GM12892 (cell line): ENCODE measurements at regions not wholly inside any gene's neighbourhood (a gene's known extent, or its start where the extent isn't known, plus 50 kb on each side); places are given as distances from the start of the nearest gene placed in this dataset.
"Not testable (repeated sequence)": the region's sequence is repeated elsewhere in the genome, so short reads cannot be mapped to it uniquely, and the experiment has no call there.

ENCODE experiments used
- DNase-seq: peaks from one replicate; pipeline ENCODE4 v3.0.0; 2011; ENCODE audit not compliant: insufficient read length
- FAIRE-seq: peaks from 2 replicates; lab custom pipeline; 2011; peaks lifted over from hg19 to GRCh38; lab: Jason Lieb, UNC
- POLR2A ChIP-seq: IDR thresholded peaks from 2 replicates; pipeline ENCODE4 v1.6.1; 2011; ENCODE audit warnings: low read depth, low read length, control low read depth
- POLR2AphosphoS5 ChIP-seq: IDR thresholded peaks from 2 replicates; pipeline ENCODE4 v1.6.1; 2011; ENCODE audit warnings: low read depth, low read length, control low read depth
- TAF1 ChIP-seq: IDR thresholded peaks from 2 replicates; pipeline ENCODE4 v1.6.1; 2011; ENCODE audit warnings: low read depth, mild to moderate bottlenecking, control low read depth, low read length, borderline replicate concordance

DNA sequence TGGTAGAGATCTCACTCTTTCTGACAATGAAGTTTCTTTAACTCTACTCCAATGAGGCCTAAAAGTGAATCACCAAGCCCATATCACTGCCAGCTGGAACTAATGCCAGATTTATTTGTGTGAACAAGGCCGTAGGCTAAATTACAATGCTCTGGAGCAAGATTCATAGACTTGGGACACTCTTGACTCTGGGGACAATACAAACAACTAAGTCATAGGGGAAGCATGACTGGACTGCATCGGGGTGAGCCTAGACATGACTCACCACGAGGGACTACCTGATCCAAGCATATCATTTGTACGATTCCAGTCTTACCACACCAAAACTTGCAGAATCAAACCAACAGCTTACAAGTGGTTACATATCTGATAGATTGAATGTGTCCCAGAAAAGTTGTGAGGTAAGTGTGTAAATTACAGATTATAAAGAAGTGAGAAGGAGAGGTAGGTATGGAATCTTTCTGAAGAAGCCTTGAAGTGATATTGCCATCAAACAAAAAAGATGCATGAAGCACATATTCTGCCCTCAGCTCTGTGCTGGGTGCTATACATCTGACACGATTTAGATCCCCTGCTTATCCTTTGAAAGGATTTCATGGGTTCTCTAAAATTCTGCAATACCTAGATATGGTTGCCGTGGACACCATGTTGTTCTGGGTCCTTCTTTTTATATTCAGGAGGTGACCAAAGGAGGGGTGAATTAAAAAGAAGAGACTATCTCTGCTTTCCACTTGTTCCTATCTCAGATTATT is 199.3 kb upstream of the PDE4D start:
- no peak for DNase-seq
- FAIRE-seq, result no peak
- TF ChIP-seq TAF1 (no peak), POLR2A (no peak), POLR2AphosphoS5 (no peak)

DNA sequence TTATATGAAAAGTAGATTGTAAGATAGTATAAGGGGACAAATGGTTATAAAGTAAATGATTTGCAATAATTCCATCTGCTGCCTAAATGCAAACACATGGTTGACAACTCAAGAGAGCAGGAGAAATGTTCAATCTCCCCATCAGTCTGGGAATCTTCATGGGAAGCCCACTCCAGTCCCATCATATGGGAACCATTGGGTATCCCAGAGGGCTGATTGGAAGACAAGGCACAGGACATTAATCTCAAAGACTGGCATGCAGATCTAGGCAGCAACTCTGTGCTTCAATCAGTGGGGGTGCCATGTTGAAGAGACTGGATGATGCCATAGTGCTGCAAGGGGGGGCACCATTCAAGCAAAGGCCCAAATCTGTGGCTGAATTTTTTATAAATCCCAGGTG is 193.1 kb upstream of the PDE4D start:
- TF ChIP-seq POLR2AphosphoS5, result no peak
- no peak for TF ChIP-seq TAF1
- TF ChIP-seq POLR2A, result no peak
- DNase-seq (no peak), FAIRE-seq (no peak)

DNA sequence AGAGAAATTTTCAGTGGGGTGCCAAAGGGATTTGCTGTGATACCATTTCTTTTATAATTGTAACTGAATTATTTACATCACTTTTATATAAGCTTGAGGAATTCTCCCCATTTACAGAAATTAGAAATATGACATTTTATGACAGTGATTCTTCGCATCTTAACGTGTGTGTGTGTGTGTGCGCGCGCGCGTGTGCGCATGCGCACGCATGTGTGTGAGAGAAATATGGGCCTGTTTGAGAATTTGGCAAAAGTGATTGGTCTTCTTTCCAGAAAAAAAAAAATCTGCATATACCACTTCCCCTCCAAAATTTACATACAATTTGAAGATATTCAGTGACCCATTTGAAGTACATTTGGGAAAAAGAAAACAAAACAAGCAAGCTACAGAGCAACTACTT is 190.7 kb upstream of the PDE4D start:
- DNase-seq (no peak), FAIRE-seq (no peak)
- no peak for TF ChIP-seq POLR2A
- no peak for TF ChIP-seq POLR2AphosphoS5
- no peak for TF ChIP-seq TAF1

GRCh38 chr5:60077292-60077691 is 183.8 kb upstream of the PDE4D start:
- DNase-seq, result no peak
- TF ChIP-seq POLR2A (no peak), POLR2AphosphoS5 (no peak), TAF1 (no peak)
- no peak for FAIRE-seq

GRCh38 chr5:60076746-60077145 is 183.2 kb upstream of the PDE4D start:
- FAIRE-seq (no peak), DNase-seq (no peak)
- TF ChIP-seq POLR2A, result no peak
- no peak for TF ChIP-seq TAF1
- no peak for TF ChIP-seq POLR2AphosphoS5

DNA sequence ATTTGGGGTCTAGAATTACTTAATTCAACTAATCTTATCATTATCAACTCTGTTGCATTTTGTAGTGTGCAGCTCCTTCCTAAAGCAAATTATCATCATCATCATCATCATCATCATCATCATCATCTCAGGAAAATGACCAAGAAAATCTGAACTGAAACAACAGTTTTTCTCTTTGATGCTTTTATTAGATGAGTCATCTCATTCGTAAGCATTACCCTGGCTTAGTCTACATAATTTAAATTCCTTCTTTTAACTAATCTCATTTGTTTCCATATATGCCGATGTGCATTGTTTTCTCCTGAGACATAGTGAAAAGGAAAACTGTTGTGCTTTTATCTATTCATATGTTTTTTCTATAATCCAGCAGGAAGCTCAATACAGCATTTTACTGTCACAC is 173.0 kb upstream of the PDE4D start:
- no peak for FAIRE-seq
- TF ChIP-seq TAF1, result no peak
- TF ChIP-seq POLR2A, result no peak
- TF ChIP-seq POLR2AphosphoS5, result no peak
- no peak for DNase-seq

DNA sequence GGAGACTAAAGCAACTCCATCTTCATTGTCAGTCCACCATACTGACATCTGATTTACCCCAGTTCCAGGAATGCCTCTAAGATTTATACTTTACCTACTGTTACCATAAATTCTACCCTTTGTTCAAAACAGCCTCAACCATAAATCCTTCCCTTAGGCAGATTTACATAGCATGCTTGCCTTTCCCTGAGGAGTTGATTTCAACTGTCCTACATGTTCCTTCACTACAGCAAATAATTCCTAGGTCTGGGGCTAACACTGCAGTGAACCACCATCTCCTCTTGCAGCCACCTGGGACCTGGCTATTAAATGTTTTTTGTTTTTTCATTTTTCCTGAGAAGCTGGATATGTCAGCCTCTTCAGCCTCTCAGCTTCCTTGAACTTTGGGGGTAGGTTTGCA is 166.9 kb upstream of the PDE4D start:
- no peak for TF ChIP-seq TAF1
- no peak for TF ChIP-seq POLR2A
- no peak for TF ChIP-seq POLR2AphosphoS5
- FAIRE-seq, result no peak
- no peak for DNase-seq

- FAIRE-seq, result no peak
These were observed 162.7 kb upstream of the PDE4D start for GRCh38 chr5:60056191-60056590.

DNA sequence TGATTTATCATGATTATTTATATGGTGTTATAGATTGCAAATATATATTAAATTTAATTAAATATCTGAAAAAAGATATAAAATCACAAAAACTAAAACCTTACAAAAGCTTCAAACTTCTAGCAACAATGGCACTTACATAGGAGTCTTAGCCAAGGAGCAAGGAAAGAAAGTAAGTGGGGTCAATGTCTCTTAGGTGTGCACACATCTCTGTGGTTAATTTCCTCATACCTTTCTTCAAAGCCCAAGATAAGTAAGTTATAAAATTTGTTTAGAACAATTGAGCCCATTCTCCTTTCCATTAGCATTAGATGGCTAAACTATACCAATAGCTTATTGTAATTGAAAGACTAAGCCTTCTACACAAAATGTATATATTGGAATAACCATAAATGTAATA is 161.6 kb upstream of the PDE4D start:
- DNase-seq (no peak), FAIRE-seq (no peak)
- TF ChIP-seq POLR2AphosphoS5 (no peak), TAF1 (no peak), POLR2A (no peak)

More at GRCh38 chr5:60056191-60056590, 162.7 kb upstream of the PDE4D start:
- DNase-seq, result no peak
- no peak for TF ChIP-seq TAF1
- no peak for TF ChIP-seq POLR2A
- no peak for TF ChIP-seq POLR2AphosphoS5

DNA sequence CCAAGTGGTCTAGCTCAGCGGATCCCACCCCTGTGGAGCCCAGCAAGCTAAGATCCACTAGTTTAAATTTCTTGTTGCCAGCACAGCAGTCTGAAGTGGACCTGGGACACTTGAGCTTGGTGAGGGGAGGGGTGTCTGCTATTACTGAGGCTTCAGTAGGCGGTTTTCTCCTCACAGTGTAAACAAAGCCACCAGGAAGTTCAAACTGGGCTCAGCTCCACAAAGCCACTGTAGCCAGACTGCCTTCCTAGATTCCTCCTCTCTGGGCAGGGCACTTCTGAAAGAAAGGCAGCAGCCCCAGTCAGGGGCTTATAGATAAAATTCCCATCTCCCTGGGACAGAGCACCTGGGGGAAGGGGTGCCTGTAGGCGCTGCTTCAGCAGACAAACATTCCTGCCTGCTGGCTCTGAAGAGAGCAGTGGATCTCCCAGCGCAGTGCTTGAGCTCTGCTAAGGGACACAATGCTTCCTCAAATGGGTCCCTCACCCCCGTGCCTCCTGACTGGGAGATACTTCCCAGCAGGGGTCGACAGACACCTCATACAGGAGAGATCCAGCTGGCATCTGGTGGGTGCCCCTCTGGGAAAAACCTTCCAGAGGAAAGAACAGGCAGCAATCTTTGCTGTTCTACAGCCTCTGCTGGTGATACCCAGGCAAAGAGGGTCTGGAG is 148.6 kb upstream of the PDE4D start:
- not testable (repeated sequence) for DNase-seq, FAIRE-seq

DNA sequence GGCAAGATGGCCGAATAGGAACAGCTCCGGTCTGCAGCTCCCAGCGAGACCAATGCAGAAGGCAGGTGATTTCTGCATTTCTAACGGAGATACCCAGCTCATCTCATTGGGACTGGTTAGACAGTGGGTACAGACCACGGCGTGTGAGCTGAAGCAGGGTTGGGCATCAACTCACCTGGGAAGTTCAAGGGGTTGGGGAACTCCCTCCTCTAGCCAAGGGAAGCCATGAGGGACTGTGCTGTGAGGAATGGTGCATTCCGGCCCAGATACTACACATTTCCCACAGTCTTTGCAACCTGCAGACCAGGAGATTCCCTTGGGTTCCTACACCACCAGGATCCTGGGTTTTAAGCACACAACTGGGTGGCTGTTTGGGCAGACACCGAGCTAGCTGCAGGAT is 148.0 kb upstream of the PDE4D start:
- not testable (repeated sequence) for DNase-seq, FAIRE-seq

DNA sequence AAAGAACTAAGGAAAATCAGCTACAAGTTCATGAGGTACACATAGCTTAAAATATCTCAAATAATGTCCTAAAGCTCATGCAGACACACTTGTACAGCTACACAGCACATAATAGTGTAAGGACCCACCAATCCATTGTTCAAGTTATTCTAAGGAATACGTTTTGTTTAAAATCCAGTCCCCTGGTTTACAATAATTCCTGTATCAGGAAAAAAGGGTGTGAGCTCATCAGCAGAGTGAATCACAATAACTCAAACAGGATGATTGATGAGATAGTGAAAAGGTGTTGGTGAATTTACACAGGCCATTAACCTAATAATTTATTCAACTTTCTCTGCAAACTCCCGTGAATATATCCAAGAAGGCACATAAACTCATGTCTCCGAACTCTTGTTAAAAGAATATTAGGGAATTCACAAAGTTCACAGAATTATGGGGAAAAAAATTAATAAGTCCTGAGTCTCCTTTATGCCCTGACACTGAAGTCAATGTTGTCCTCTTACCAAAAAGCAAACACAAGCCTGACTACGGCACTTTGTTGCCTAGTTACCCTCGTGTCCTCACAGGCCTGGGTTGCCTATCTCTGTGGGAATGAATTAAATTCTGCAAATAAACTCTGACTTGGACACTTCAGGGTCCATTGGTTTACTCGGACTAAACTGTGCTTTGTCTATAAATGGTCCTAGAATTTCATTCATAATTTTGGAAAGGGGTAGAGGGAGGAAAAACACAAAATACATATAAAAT is 142.8 kb upstream of the PDE4D start:
- DNase-seq (no peak), FAIRE-seq (no peak)
- no peak for TF ChIP-seq POLR2A
- TF ChIP-seq TAF1, result no peak
- TF ChIP-seq POLR2AphosphoS5, result no peak
